ENCODE measurements at regions not wholly inside any gene's neighbourhood (a gene's known extent, or its start where the extent isn't known, plus 50 kb on each side); places are given as distances from the start of the nearest gene placed in this dataset.

- Histone ChIP-seq H3K36me3 (ENCODE audit: insufficient read depth) (no peaks in the 10 kb centered on the region), H4K20me1 (replicated peaks; ENCODE audit: insufficient read depth) (no peaks in the 10 kb centered on the region), H3K27ac (ENCODE audit: low read depth) (no peak overlapping the region), H3K9me2 (ENCODE audit: insufficient read depth) (no peaks in the 10 kb centered on the region), H3F3A (replicated peaks; ENCODE audit: low read depth) (no peaks in the 10 kb centered on the region), H2AFZ (no peak overlapping the region), H3K27me3 (ENCODE audit: insufficient read depth) (no peaks in the 10 kb centered on the region), H3K4me1 (ENCODE audit: insufficient read depth) (no peaks in the 10 kb centered on the region), H3K4me3 (no peak overlapping the region), H3K79me2 (replicated peaks; ENCODE audit: insufficient read depth) (no peaks in the 10 kb centered on the region), H3K4me2 (no peak overlapping the region)
- no peak overlapping the region; the same call in 1 of the 2 replicates for H3K27ac Mint-ChIP-seq
- H3K27me3 Mint-ChIP-seq (ENCODE audit: insufficient read depth, low read depth, poor library complexity), result no peaks in the 10 kb centered on the region
- no peak for DNase-seq (ENCODE audit: low spot score)
- no peaks in the 10 kb centered on the region for H3K4me1 Mint-ChIP-seq
- H3K9me3 Mint-ChIP-seq, result no peaks in the 10 kb centered on the region
- ATAC-seq, result no peak
- TF ChIP-seq, protein P1, sequence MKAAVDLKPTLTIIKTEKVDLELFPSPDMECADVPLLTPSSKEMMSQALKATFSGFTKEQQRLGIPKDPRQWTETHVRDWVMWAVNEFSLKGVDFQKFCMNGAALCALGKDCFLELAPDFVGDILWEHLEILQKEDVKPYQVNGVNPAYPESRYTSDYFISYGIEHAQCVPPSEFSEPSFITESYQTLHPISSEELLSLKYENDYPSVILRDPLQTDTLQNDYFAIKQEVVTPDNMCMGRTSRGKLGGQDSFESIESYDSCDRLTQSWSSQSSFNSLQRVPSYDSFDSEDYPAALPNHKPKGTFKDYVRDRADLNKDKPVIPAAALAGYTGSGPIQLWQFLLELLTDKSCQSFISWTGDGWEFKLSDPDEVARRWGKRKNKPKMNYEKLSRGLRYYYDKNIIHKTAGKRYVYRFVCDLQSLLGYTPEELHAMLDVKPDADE (IDR thresholded peaks at IDR 0.05), result no peak
- no peak for TF ChIP-seq CREB1 (CRISPR knock-in tag; IDR thresholded peaks at IDR 0.05; ENCODE audit: low read depth)
- no peak for TF ChIP-seq NANOG (IDR thresholded peaks at IDR 0.05; ENCODE audit: borderline replicate concordance)
- no peak for TF ChIP-seq ZNF114 (CRISPR knock-in tag; IDR thresholded peaks at IDR 0.05)
- no peak for TF ChIP-seq ZNF462 (CRISPR knock-in tag; IDR thresholded peaks at IDR 0.05)
- no peak for TF ChIP-seq JUNB (IDR thresholded peaks at IDR 0.05; ENCODE audit: unreplicated experiment)
- no peak for TF ChIP-seq EZH2 (IDR thresholded peaks at IDR 0.05; ENCODE audit: low read depth, unreplicated experiment)
- TF ChIP-seq, protein P2, sequence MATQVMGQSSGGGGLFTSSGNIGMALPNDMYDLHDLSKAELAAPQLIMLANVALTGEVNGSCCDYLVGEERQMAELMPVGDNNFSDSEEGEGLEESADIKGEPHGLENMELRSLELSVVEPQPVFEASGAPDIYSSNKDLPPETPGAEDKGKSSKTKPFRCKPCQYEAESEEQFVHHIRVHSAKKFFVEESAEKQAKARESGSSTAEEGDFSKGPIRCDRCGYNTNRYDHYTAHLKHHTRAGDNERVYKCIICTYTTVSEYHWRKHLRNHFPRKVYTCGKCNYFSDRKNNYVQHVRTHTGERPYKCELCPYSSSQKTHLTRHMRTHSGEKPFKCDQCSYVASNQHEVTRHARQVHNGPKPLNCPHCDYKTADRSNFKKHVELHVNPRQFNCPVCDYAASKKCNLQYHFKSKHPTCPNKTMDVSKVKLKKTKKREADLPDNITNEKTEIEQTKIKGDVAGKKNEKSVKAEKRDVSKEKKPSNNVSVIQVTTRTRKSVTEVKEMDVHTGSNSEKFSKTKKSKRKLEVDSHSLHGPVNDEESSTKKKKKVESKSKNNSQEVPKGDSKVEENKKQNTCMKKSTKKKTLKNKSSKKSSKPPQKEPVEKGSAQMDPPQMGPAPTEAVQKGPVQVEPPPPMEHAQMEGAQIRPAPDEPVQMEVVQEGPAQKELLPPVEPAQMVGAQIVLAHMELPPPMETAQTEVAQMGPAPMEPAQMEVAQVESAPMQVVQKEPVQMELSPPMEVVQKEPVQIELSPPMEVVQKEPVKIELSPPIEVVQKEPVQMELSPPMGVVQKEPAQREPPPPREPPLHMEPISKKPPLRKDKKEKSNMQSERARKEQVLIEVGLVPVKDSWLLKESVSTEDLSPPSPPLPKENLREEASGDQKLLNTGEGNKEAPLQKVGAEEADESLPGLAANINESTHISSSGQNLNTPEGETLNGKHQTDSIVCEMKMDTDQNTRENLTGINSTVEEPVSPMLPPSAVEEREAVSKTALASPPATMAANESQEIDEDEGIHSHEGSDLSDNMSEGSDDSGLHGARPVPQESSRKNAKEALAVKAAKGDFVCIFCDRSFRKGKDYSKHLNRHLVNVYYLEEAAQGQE (IDR thresholded peaks at IDR 0.05; ENCODE audit: unreplicated experiment), result no peak
- TF ChIP-seq CTCF (conservative IDR thresholded peaks at IDR 0.05; ENCODE audit: low read depth in 2 of 2), result no peak
- TF ChIP-seq STAT1 (IDR thresholded peaks at IDR 0.05; ENCODE audit: unreplicated experiment), result no peak
- TF ChIP-seq EZH2phosphoT487 (IDR thresholded peaks at IDR 0.05; ENCODE audit: unreplicated experiment), result no peak
- TF ChIP-seq POLR2AphosphoS5 (IDR thresholded peaks at IDR 0.05; ENCODE audit: low read depth), result no peak
- no peak for TF ChIP-seq ZNF331 (CRISPR knock-in tag; IDR thresholded peaks at IDR 0.05; ENCODE audit: low read depth)
- no peak overlapping the region for H3K4me3 Mint-ChIP-seq
- H3K36me3 Mint-ChIP-seq (ENCODE audit: low read depth), result no peaks in the 10 kb centered on the region
Measured at GRCh38 chr2:157155992-157156391, 101.5 kb upstream of the GALNT5 start.
